GM12892 (cell line): ENCODE measurements at regions not wholly inside any gene's neighbourhood (a gene's known extent, or its start where the extent isn't known, plus 50 kb on each side); places are given as distances from the start of the nearest gene placed in this dataset.

Source experiments
- POLR2A ChIP-seq: IDR thresholded peaks from 2 replicates; pipeline ENCODE4 v1.6.1; 2011; ENCODE audit warnings: low read depth, low read length, control low read depth
- TAF1 ChIP-seq: IDR thresholded peaks from 2 replicates; pipeline ENCODE4 v1.6.1; 2011; ENCODE audit warnings: low read depth, mild to moderate bottlenecking, control low read depth, low read length, borderline replicate concordance

DNA sequence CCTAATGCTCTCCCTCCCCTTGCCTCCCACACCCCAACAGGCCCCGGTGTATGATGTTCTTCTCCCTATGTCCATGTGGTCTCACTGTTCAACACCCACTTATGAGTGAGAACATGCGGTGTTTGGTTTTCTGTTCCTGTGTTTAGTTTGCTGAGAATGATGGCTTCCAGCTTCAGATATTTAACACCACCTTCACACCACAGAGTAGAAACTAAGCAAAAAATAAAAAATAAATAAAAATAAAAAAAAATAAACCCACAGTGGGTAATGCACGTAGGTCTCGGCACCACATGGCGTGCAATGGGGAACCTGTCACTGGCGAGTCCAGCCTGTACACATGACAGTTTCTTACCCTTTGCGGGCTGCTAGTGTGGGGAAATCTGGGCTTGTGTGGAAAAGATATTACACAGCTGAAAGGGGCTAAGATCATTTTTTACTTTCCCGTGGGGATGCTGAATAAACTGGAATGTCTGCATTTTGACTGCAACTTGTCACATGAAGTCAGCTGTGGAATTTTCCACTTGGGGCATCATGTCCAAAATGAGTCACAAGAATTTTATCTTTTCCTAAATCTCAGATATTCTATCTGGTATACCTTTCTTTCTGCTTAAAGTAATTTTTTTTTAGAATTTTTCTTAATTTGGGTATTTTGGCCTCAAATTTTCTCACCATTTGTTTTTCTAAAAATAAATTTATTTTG lies 170.5 kb downstream of the IRS2 start:
- TF ChIP-seq POLR2A (no peak), TAF1 (no peak)
